Mesendoderm (in vitro differentiated cells): ENCODE measurements at regions not wholly inside any gene's neighbourhood (a gene's known extent, or its start where the extent isn't known, plus 50 kb on each side); places are given as distances from the start of the nearest gene placed in this dataset.

Source experiments
- DNase-seq: peaks from one replicate; pipeline ENCODE4 v3.0.0; 2013
- H2AK5ac ChIP-seq: 2 replicates; pipeline ENCODE4 v1.6.1; 2013; ENCODE audit warnings: low read length, inconsistent platforms
- H2BK120ac ChIP-seq: 2 replicates; pipeline ENCODE4 v1.6.1; 2013; ENCODE audit warnings: low read depth, mild to moderate bottlenecking, low read length, moderate library complexity, mixed read lengths
- H2BK15ac ChIP-seq: replicated peaks from 2 replicates; pipeline ENCODE4 v1.6.1; 2013; ENCODE audit warnings: low read depth, mild to moderate bottlenecking, moderate library complexity
- H2BK5ac ChIP-seq: 2 replicates; pipeline ENCODE4 v1.6.1; 2013; ENCODE audit warnings: low read length, inconsistent platforms
- H3K18ac ChIP-seq: 2 replicates; pipeline ENCODE4 v1.6.1; 2013; ENCODE audit warnings: mild to moderate bottlenecking, low read length, mixed read lengths
- H3K23ac ChIP-seq: one replicate; pipeline ENCODE4 v1.6.1; 2013; ENCODE audit warnings: low read length
- H3K27ac ChIP-seq: 2 replicates; pipeline ENCODE4 v1.5.1; 2013; ENCODE audit warnings: low read depth, mild to moderate bottlenecking, inconsistent platforms, low read length, moderate library complexity
- H3K27me3 ChIP-seq: 2 replicates; pipeline ENCODE4 v1.6.1; 2013; ENCODE audit warnings: low read length, control low read depth, mild to moderate bottlenecking, inconsistent platforms; ENCODE audit not compliant: insufficient read depth, poor library complexity
- H3K36me3 ChIP-seq: 2 replicates; pipeline ENCODE4 v1.6.1; 2013; ENCODE audit warnings: low read length, inconsistent platforms; ENCODE audit not compliant: control insufficient read depth, insufficient read depth
- H3K4ac ChIP-seq: one replicate; pipeline ENCODE4 v1.6.1; 2013; ENCODE audit warnings: low read depth, mild to moderate bottlenecking, low read length, moderate library complexity
- H3K4me1 ChIP-seq: 2 replicates; pipeline ENCODE4 v1.6.1; 2013; ENCODE audit warnings: low read depth, low read length, inconsistent platforms; ENCODE audit not compliant: control insufficient read depth
- H3K4me2 ChIP-seq: 2 replicates; pipeline ENCODE4 v1.6.1; 2013; ENCODE audit warnings: low read length
- H3K4me3 ChIP-seq: 2 replicates; pipeline ENCODE4 v1.5.1; 2013; ENCODE audit warnings: mild to moderate bottlenecking, low read length
- H3K56ac ChIP-seq: one replicate; pipeline ENCODE4 v1.6.1; 2013; ENCODE audit warnings: low read length
- H3K79me1 ChIP-seq: 2 replicates; pipeline ENCODE4 v1.6.1; 2013; ENCODE audit warnings: low read length, inconsistent platforms
- H3K79me2 ChIP-seq: 2 replicates; pipeline ENCODE4 v1.6.1; 2013; ENCODE audit warnings: mild to moderate bottlenecking, low read length; ENCODE audit not compliant: control insufficient read depth, insufficient read depth
- H3K9ac ChIP-seq: 2 replicates; pipeline ENCODE4 v1.6.1; 2013; ENCODE audit warnings: low read length, inconsistent platforms
- H4K5ac ChIP-seq: one replicate; pipeline ENCODE4 v1.6.1; 2013; ENCODE audit warnings: low read length
- H4K8ac ChIP-seq: one replicate; pipeline ENCODE4 v1.6.1; 2013; ENCODE audit warnings: low read depth, mild to moderate bottlenecking, control low read depth, low read length, moderate library complexity
- WGBS: extraction: QIAGEN DNeasy Blood & Tissue Kit; methylation state at CpG from one replicate; pipeline ENCODE4 v1.1.7; 2013; ENCODE audit warnings: low lambda C conversion rate, missing lambda C conversion rate; ENCODE audit not compliant: insufficient coverage; ENCODE audit errors: extremely low coverage; 5-methylcytosine and 5-hydroxymethylcytosine counted together

DNA sequence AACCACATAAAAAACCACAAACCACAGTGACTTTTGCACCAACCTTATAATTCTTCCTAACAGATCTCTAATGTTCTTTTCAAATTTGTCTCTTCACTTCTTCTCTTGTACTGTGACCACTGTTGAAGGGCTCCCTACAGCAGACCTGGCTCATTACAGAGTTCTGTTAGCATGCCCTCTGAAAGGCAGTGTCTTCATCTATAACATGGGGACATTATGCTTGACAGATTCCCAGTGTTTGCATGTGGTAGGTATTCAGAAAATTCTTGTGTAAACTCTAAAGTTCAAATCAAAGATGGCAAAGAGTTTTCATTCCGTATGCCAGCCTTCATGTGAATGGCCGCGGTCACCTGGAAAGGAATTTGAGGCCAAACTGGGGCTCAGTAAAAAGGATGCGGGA lies 182.6 kb downstream of the DHX35 start:
- WGBS, result no CpG with 5 or more reads among the region's 4 CpGs
- H2AK5ac ChIP-seq, result no peak overlapping the region
- H3K36me3 ChIP-seq, result no peaks in the 10 kb centered on the region
- no peak for DNase-seq
- H3K27me3 ChIP-seq, result no peaks in the 10 kb centered on the region
- no peaks in the 10 kb centered on the region for H3K79me1 ChIP-seq
- no peak overlapping the region for H2BK5ac ChIP-seq
- H3K18ac ChIP-seq, result no peak overlapping the region
- no peak overlapping the region for H3K9ac ChIP-seq
- no peak overlapping the region for H2BK120ac ChIP-seq
- H3K4me3 ChIP-seq, result no peak overlapping the region
- no peak overlapping the region for H4K5ac ChIP-seq
- H2BK15ac ChIP-seq, result no peak overlapping the region
- no peak overlapping the region for H3K23ac ChIP-seq
- no peak overlapping the region for H3K27ac ChIP-seq
- H3K4me1 ChIP-seq, result no peaks in the 10 kb centered on the region
- H3K56ac ChIP-seq, result no peak overlapping the region
- no peak overlapping the region for H3K4ac ChIP-seq
- no peaks in the 10 kb centered on the region for H3K79me2 ChIP-seq
- no peak overlapping the region for H3K4me2 ChIP-seq
- no peak overlapping the region for H4K8ac ChIP-seq

GRCh38 chr20:39142407-39143096 lies 180.4 kb downstream of the DHX35 start:
- Histone ChIP-seq H2BK5ac (no peak overlapping the region), H3K9ac (no peak overlapping the region), H3K27me3 (no peaks in the 10 kb centered on the region), H3K36me3 (no peaks in the 10 kb centered on the region), H3K27ac (no peak overlapping the region), H4K8ac (no peak overlapping the region), H2AK5ac (no peak overlapping the region), H3K79me1 (no peaks in the 10 kb centered on the region), H2BK15ac (no peak overlapping the region), H3K79me2 (no peaks in the 10 kb centered on the region), H3K18ac (no peak overlapping the region), H3K56ac (no peak overlapping the region), H2BK120ac (no peak overlapping the region), H4K5ac (no peak overlapping the region), H3K23ac (no peak overlapping the region), H3K4me1 (no peaks in the 10 kb centered on the region), H3K4me2 (no peak overlapping the region), H3K4ac (no peak overlapping the region), H3K4me3 (no peak overlapping the region)
- DNase-seq, result no peak
- WGBS, result no CpG with 5 or more reads among the region's 13 CpGs

- H2BK120ac ChIP-seq, result no peak overlapping the region
- H3K79me2 ChIP-seq, result no peaks in the 10 kb centered on the region
- no peaks in the 10 kb centered on the region for H3K79me1 ChIP-seq
- no peak overlapping the region for H3K4me2 ChIP-seq
- no peak overlapping the region for H3K27ac ChIP-seq
- H4K5ac ChIP-seq, result no peak overlapping the region
- no peak overlapping the region for H3K18ac ChIP-seq
- no peaks in the 10 kb centered on the region for H3K4me1 ChIP-seq
- H2BK5ac ChIP-seq, result no peak overlapping the region
- H4K8ac ChIP-seq, result no peak overlapping the region
- H3K4me3 ChIP-seq, result no peak overlapping the region
- no peak for DNase-seq
- no peak overlapping the region for H2BK15ac ChIP-seq
- H3K9ac ChIP-seq, result no peak overlapping the region
- no peak overlapping the region for H3K56ac ChIP-seq
- H3K27me3 ChIP-seq, result no peaks in the 10 kb centered on the region
- H3K36me3 ChIP-seq, result no peaks in the 10 kb centered on the region
- no peak overlapping the region for H3K4ac ChIP-seq
- H3K23ac ChIP-seq, result no peak overlapping the region
- no peak overlapping the region for H2AK5ac ChIP-seq
These were observed 175.2 kb downstream of the DHX35 start for GRCh38 chr20:39137299-39137698.

- Histone ChIP-seq H2BK5ac (no peak overlapping the region), H4K8ac (no peak overlapping the region), H2AK5ac (no peak overlapping the region), H3K79me1 (no peaks in the 10 kb centered on the region), H3K9ac (no peak overlapping the region), H3K36me3 (no peaks in the 10 kb centered on the region), H4K5ac (no peak overlapping the region), H2BK15ac (no peak overlapping the region), H2BK120ac (no peak overlapping the region), H3K23ac (no peak overlapping the region), H3K79me2 (no peaks in the 10 kb centered on the region), H3K4me1 (no peaks in the 10 kb centered on the region), H3K27me3 (no peaks in the 10 kb centered on the region), H3K56ac (no peak overlapping the region), H3K27ac (no peak overlapping the region), H3K4me2 (no peak overlapping the region), H3K18ac (no peak overlapping the region), H3K4ac (no peak overlapping the region), H3K4me3 (no peak overlapping the region)
- DNase-seq, result no peak
- no CpG with 5 or more reads among the region's 6 CpGs for WGBS
These were observed 174.7 kb downstream of the DHX35 start for GRCh38 chr20:39136798-39137197.

DNA sequence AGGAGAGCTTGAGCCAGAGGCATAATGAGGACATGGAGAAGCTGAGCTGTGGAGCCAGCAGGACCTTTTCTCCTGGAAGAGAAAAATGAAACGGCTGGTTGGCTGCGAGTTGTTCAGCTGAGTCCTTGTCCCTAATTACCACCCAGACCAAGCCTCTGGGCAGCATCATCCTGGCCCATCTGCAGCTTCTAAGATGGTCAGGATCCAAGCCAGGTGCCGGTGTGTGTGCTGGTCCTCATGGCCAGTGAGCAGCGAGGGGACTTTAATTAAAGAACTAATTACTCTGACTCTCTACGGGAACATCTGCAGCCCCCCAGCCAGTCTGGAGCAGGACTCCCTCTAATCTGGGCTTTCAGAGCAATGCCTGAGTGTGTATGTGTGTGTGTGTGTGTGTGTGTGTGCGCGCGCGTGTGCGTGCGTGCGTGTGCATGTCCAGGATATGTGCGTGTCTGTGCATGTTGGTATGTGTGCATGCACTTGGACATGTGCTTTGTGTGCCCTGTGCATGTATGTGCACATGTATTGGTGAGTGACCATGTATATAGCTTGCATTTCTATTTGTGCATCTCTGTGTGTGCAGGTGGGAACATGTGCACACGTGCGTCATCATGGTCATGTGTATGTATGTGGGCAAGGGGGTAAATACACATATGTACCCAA lies 173.9 kb downstream of the DHX35 start:
- Histone ChIP-seq H2BK120ac (no peak overlapping the region), H3K4ac (no peak overlapping the region), H2BK5ac (no peak overlapping the region), H3K9ac (no peak overlapping the region), H2BK15ac (no peak overlapping the region), H3K23ac (no peak overlapping the region), H3K79me2 (no peaks in the 10 kb centered on the region), H3K36me3 (no peaks in the 10 kb centered on the region), H4K8ac (no peak overlapping the region), H3K18ac (no peak overlapping the region), H3K4me2 (no peak overlapping the region), H3K4me1 (no peaks in the 10 kb centered on the region), H3K56ac (no peak overlapping the region), H3K4me3 (no peak overlapping the region), H4K5ac (no peak overlapping the region), H3K79me1 (no peaks in the 10 kb centered on the region), H3K27me3 (no peaks in the 10 kb centered on the region), H3K27ac (no peak overlapping the region), H2AK5ac (no peak overlapping the region)
- WGBS, result no CpG with 5 or more reads among the region's 15 CpGs
- no peak for DNase-seq

GRCh38 chr20:39133201-39133600 lies 171.1 kb downstream of the DHX35 start:
- no CpG with 5 or more reads among the region's 4 CpGs for WGBS

More at GRCh38 chr20:39133201-39133600, 171.1 kb downstream of the DHX35 start:
- no peak overlapping the region for H3K27ac ChIP-seq
- H4K5ac ChIP-seq, result no peak overlapping the region
- no peaks in the 10 kb centered on the region for H3K4me1 ChIP-seq
- H3K18ac ChIP-seq, result no peak overlapping the region
- DNase-seq, result no peak
- no peak overlapping the region for H3K23ac ChIP-seq
- H3K56ac ChIP-seq, result no peak overlapping the region
- no peak overlapping the region for H3K9ac ChIP-seq
- no peaks in the 10 kb centered on the region for H3K79me2 ChIP-seq
- no peak overlapping the region for H2AK5ac ChIP-seq
- no peak overlapping the region for H3K4me3 ChIP-seq
- H3K36me3 ChIP-seq, result no peaks in the 10 kb centered on the region
- H2BK15ac ChIP-seq, result no peak overlapping the region
- H3K4ac ChIP-seq, result no peak overlapping the region
- H3K4me2 ChIP-seq, result no peak overlapping the region
- H3K79me1 ChIP-seq, result no peaks in the 10 kb centered on the region
- no peak overlapping the region for H2BK5ac ChIP-seq
- H2BK120ac ChIP-seq, result no peak overlapping the region
- H4K8ac ChIP-seq, result no peak overlapping the region
- no peaks in the 10 kb centered on the region for H3K27me3 ChIP-seq
